ENCODE measurements at regions not wholly inside any gene's neighbourhood (a gene's known extent, or its start where the extent isn't known, plus 50 kb on each side); places are given as distances from the start of the nearest gene placed in this dataset.
"Not testable (repeated sequence)": the region's sequence is repeated elsewhere in the genome, so short reads cannot be mapped to it uniquely, and the experiment has no call there.

- DNase-seq = peak in 1 of 2 experiments; percentile 43
Measured at GRCh38 chr21:20882462-20883407, 115.5 kb upstream of the NCAM2 start.

GRCh38 chr21:20883408-20883800 is 114.8 kb upstream of the NCAM2 start:
- DNase-seq = no peak

- DNase-seq = no peak
Measured at GRCh38 chr21:20902511-20902910, 95.7 kb upstream of the NCAM2 start.

- no peak for DNase-seq
Measured at GRCh38 chr21:20902998-20903397, 95.2 kb upstream of the NCAM2 start.

GRCh38 chr21:20927555-20927954 is 70.7 kb upstream of the NCAM2 start:
- not testable (repeated sequence) for DNase-seq

GRCh38 chr21:20942523-20942922 is 55.7 kb upstream of the NCAM2 start:
- DNase-seq = no peak

- no peak for DNase-seq
Measured at GRCh38 chr21:20943561-20943997, 54.6 kb upstream of the NCAM2 start.

GRCh38 chr21:20944139-20944538 is 54.1 kb upstream of the NCAM2 start:
- DNase-seq = no peak

- DNase-seq = no peak
Measured at GRCh38 chr21:20946701-20947100, 51.5 kb upstream of the NCAM2 start.

All from SW 1271 (cell line).